ENCODE measurements at regions not wholly inside any gene's neighbourhood (a gene's known extent, or its start where the extent isn't known, plus 50 kb on each side); places are given as distances from the start of the nearest gene placed in this dataset.
A peak's percentile ranks its signal among the peaks of the same experiment; 100 is the strongest.

- no peak for DNase-seq (ENCODE audit: low read depth)
- Histone ChIP-seq H3K36me3 (ENCODE audit: control insufficient read depth, insufficient read depth, low read length) (no peaks in the 10 kb centered on the region), H3K27me3 (ENCODE audit: control insufficient read depth, insufficient read depth, low read length) (no peaks in the 10 kb centered on the region), H3K4me3 (ENCODE audit: low read depth, low read length) (no peak overlapping the region)
- no peak for TF ChIP-seq CTCF (IDR thresholded peaks at IDR 0.05; ENCODE audit: insufficient read depth, low read length, severe bottlenecking)
- FAIRE-seq = no peak
Measured at GRCh38 chr7:131098527-131098926, 229.1 kb upstream of the MKLN1 start.

- H3K4me3 ChIP-seq (ENCODE audit: low read depth, low read length) = no peak overlapping the region
- FAIRE-seq (no peak), DNase-seq (ENCODE audit: low read depth) (no peak)
- no peaks in the 10 kb centered on the region for H3K36me3 ChIP-seq (ENCODE audit: control insufficient read depth, insufficient read depth, low read length)
- H3K27me3 ChIP-seq (ENCODE audit: control insufficient read depth, insufficient read depth, low read length) = no peaks in the 10 kb centered on the region
- no peak for TF ChIP-seq CTCF (IDR thresholded peaks at IDR 0.05; ENCODE audit: insufficient read depth, low read length, severe bottlenecking)
Measured at GRCh38 chr7:131100357-131101054, 227.2 kb upstream of the MKLN1 start.

- no peak for DNase-seq (ENCODE audit: low read depth)
- no peak for FAIRE-seq
- no peak for TF ChIP-seq CTCF (IDR thresholded peaks at IDR 0.05; ENCODE audit: insufficient read depth, low read length, severe bottlenecking)
- H3K27me3 ChIP-seq (ENCODE audit: control insufficient read depth, insufficient read depth, low read length) = no peaks in the 10 kb centered on the region
- no peaks in the 10 kb centered on the region for H3K36me3 ChIP-seq (ENCODE audit: control insufficient read depth, insufficient read depth, low read length)
- no peak overlapping the region for H3K4me3 ChIP-seq (ENCODE audit: low read depth, low read length)
Measured at GRCh38 chr7:131103997-131104396, 223.7 kb upstream of the MKLN1 start.

GRCh38 chr7:131104596-131105293 is 222.9 kb upstream of the MKLN1 start:
- Histone ChIP-seq H3K36me3 (ENCODE audit: control insufficient read depth, insufficient read depth, low read length) (no peaks in the 10 kb centered on the region), H3K4me3 (ENCODE audit: low read depth, low read length) (no peak overlapping the region), H3K27me3 (ENCODE audit: control insufficient read depth, insufficient read depth, low read length) (no peaks in the 10 kb centered on the region)
- DNase-seq (ENCODE audit: low read depth) (no peak), FAIRE-seq (no peak)
- TF ChIP-seq CTCF (IDR thresholded peaks at IDR 0.05; ENCODE audit: insufficient read depth, low read length, severe bottlenecking) = no peak

GRCh38 chr7:131105294-131105798 is 222.3 kb upstream of the MKLN1 start:
- no peak for FAIRE-seq
- TF ChIP-seq CTCF (IDR thresholded peaks at IDR 0.05; ENCODE audit: insufficient read depth, low read length, severe bottlenecking) = no peak
- peak overlapping the region; percentile 86 for H3K4me3 ChIP-seq (ENCODE audit: low read depth, low read length)
- DNase-seq (ENCODE audit: low read depth) = no peak
- H3K27me3 ChIP-seq (ENCODE audit: control insufficient read depth, insufficient read depth, low read length) = no peaks in the 10 kb centered on the region
- no peaks in the 10 kb centered on the region for H3K36me3 ChIP-seq (ENCODE audit: control insufficient read depth, insufficient read depth, low read length)

All from bronchial epithelial cell (primary cell).